Right cardiac atrium (tissue), 5 donors: ENCODE measurements at regions not wholly inside any gene's neighbourhood (a gene's known extent, or its start where the extent isn't known, plus 50 kb on each side); places are given as distances from the start of the nearest gene placed in this dataset.

Source experiments
- ATAC-seq, 2 donors: fragments of 200-7000 bp; cut with Tn5 transposase; one replicate each; pipeline versions ENCODE4 v1.8.0 to v1.9.1; 2020; ENCODE audit warnings: moderate library complexity in 2 of 2, mild to moderate bottlenecking in 1 of 2
- DNase-seq, 3 donors: peaks; one replicate each; pipeline ENCODE4 v3.0.0-alpha.2; 2020
- H3K27ac ChIP-seq: one replicate; pipeline ENCODE4 v1.5.1; 2013; ENCODE audit warnings: mild to moderate bottlenecking, low read length, control low read depth, moderate library complexity
- H3K27me3 ChIP-seq: one replicate; pipeline ENCODE4 v1.6.1; 2013; ENCODE audit not compliant: control insufficient read depth, insufficient read depth
- H3K4me1 ChIP-seq: one replicate; pipeline ENCODE4 v1.6.1; 2013; ENCODE audit warnings: low read length; ENCODE audit not compliant: control insufficient read depth, insufficient read depth
- H3K4me3 ChIP-seq: one replicate; pipeline ENCODE4 v1.5.1; 2013; ENCODE audit warnings: low read length, control low read depth
- H3K9me3 ChIP-seq: one replicate; pipeline ENCODE4 v1.6.1; 2013; ENCODE audit warnings: low read length; ENCODE audit not compliant: control insufficient read depth
- WGBS: extraction: QIAGEN DNeasy Blood & Tissue Kit; methylation state at CpG from one replicate; pipeline ENCODE4 v1.1.7; 2013; 5-methylcytosine and 5-hydroxymethylcytosine counted together
- intact Hi-C, 4 donors: fragments of 100-400 bp; cut with DNase I; formaldehyde crosslinking; loops; one replicate each; pipeline versions ENCODE4 v1.11.0 to v1.14.0; 2022 to 2023
- donor health status: healthy with polysubstance abuse.
- donor health status: DM: no; HTN: yes; CAD: no.
- donor health status: DM: no; HTN: no; CAD: no.
- donor health status: DM: no; HTN: yes; CAD: no; lungs with severe emphysema.
- donor health status: DM: yes; HTN: yes; CAD: no.

DNA sequence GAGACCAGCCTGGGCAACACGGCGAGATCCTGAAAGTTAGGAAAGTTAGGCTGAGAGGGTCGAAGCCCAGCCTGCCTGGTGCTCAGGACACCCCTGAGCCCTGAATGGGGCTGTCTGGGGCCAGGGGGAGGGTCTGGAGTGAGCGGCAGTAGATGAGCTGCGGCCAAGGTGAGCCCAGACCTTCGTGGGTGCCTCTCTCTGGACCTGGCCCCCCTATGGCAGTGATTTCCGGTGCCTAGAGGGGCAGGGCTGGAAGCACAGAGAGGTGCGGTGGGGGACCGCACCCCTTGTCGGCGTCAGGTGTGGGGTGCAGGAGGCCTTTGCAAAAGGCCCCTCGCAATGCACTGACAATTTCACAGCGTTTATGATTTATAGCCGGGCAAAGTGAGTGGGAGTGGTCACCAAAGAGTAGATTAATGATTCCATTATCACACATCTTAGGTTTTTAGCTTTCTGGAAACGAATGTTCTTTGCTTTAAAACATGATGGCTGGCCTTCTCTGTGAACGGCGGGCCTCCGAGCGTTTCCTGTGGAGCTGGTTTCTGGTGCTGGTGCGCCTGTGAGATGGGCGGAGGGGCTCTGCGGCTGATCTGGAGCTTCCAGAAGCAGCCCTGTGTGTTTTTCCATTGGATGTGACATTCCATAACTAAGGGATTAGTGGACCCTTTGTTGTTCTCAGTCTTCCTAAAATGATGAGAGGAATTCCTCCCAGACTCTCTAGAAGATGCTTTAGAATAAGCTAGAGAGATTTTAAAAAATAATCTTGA, 171.0 kb upstream of the ZNF32 start:
- Histone ChIP-seq H3K27ac (no peak overlapping the region), H3K4me1 (peaks cover 5% of the 10 kb centered on the region), H3K9me3 (no peaks in the 10 kb centered on the region), H3K27me3 (no peaks in the 10 kb centered on the region), H3K4me3 (no peak overlapping the region)
- intact Hi-C loops = loop anchor here in 1 of 4 donors (10.0 kb wide), 1 partner anchor 125 kb away; no protein-coding TSS in a partner anchor
- no peak for ATAC-seq
- WGBS = 89% methylated on average over 22 of the region's 22 CpGs
- no peak for DNase-seq

DNA sequence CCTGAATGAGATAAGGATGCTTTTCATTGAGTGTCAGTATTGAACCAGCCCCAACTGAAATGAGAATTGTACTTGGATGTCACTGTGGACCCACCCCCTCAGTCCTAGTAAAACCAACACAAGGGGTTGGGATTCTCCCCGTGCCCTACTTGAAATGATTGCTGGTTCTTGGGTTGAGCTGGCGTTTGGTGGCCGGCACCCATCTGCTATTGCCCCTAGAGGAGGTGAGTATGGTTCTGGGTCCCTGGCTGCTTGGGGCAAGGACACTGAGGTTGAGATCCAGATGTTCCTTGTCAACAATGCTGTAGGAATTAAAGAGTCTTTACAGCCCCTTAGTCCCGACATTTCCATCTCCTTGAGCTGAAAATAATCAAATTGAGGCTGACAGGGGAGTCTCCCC, 170.0 kb upstream of the ZNF32 start:
- no peak for DNase-seq
- no peak for ATAC-seq
- 79% methylated on average over 4 of the region's 4 CpGs for WGBS
- Histone ChIP-seq H3K27ac (no peak overlapping the region), H3K27me3 (no peaks in the 10 kb centered on the region), H3K4me3 (no peak overlapping the region), H3K4me1 (peaks cover 4% of the 10 kb centered on the region), H3K9me3 (no peaks in the 10 kb centered on the region)
- intact Hi-C loops = no loop called here

DNA sequence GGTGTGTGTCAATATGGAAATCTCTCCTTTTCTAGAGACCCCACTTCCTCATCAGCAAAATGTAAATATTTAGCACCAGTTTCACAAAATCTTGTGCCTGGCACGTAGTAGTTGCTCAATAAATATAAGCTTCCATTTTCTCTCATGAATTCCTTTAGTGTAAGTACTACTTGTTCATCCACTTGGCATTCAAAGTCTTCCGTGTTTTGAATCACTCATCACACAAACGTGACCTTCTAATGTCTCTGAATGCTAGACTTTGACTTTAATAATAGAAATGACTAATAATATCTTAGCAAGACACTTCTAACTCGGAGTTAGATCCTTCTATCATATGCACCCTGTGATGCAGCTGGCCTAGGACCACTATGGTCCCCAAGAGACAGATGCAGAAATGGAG, 168.7 kb upstream of the ZNF32 start:
- peaks cover 3% of the 10 kb centered on the region for H3K4me1 ChIP-seq
- no peak for DNase-seq
- H3K27me3 ChIP-seq = no peaks in the 10 kb centered on the region
- WGBS = 63% methylated on average over 4 of the region's 4 CpGs
- ATAC-seq = no peak
- peak overlapping the region; percentile 30 for H3K27ac ChIP-seq
- H3K4me3 ChIP-seq = no peak overlapping the region
- intact Hi-C loops = no loop called here
- no peaks in the 10 kb centered on the region for H3K9me3 ChIP-seq

DNA sequence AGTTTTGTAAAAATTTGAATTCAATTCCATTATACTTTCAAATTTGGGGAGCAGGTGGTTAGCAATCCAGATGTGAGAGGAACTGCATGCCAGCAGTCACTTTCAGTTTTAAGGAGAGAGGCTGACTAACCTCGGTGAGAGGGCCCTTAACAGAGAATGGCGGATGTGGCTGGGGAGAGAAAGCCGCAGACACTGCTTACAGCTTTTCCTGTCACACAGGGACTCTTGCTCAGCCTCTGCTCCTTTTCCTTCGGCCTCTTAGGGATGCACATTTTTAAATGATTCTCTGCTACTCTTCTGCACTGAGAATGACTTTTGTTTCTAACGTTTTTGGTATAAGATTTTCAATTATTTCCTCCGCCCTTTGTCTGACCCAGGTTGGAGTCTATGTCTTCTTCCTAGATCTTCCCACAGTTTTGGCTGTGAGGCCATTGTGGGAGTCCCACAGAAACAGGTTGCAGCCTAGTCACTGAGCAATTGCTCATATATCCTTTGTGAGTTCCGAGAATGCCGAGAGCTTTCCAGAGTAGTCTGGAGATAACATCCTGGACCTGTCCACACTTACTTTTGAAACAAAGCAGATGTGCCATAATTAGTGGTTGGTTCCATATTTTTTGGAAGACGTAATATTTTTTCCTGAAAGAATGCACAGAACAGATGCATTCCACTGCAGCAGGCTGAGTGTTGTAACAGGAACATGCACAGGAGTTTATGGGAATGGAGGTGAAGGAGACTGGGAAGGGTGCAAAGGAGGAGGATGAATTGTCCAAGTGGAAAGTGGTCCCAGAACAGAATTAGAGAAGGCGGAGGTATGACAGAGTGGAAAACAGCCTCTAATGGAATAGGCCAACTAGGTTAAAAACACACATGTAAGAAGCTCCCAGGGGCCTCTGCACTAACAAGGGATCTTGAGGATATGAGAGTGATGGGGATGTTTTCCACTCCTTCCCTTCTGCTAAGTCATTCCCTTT, 168.0 kb upstream of the ZNF32 start:
- intact Hi-C loops = no loop called here
- Histone ChIP-seq H3K27me3 (no peaks in the 10 kb centered on the region), H3K4me3 (no peak overlapping the region), H3K4me1 (peaks cover 5% of the 10 kb centered on the region), H3K9me3 (no peaks in the 10 kb centered on the region), H3K27ac (peak overlapping the region; percentile 30)
- WGBS = 21% methylated on average over 10 of the region's 10 CpGs
- DNase-seq (peak in 1 of 3 donors; percentile 64), ATAC-seq (peak; percentile 86 to 88)

DNA sequence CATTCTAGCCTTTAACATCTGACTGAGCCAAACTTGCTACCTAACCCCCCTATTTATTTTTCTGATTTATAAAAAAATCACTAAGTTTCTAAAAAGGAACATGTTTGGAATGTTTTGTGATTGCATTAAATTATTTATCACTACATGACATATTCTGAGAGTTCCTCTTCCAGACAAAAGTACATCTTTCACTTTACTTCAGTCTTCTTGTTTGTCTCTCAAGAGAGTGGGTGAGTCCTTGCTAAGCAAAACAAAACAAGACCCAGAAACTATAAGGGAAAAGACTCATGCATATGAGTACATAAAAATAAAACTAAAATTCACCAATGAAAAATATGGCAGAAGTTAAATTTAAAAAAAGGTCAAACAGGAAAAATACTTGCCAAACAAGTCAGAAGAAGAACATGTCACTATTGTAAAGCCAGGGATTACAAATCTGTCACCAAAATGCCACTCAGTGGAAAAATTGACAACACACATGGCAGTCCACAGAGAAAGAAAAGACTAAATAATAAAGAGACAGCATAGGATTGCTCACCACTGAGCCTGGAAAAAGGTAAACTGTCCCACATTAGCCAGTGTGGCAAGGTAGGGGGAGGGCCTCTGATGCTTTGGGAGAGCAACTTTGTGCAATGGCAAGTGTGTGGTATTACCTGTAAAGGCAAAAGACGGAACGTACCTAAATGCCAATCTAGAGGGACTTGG, 166.7 kb upstream of the ZNF32 start:
- Histone ChIP-seq H3K9me3 (no peaks in the 10 kb centered on the region), H3K27me3 (no peaks in the 10 kb centered on the region), H3K27ac (no peak overlapping the region), H3K4me3 (no peak overlapping the region), H3K4me1 (peaks cover 5% of the 10 kb centered on the region)
- ATAC-seq (no peak), DNase-seq (no peak)
- over 99% methylated on average over 2 of the region's 2 CpGs for WGBS
- intact Hi-C loops = no loop called here

DNA sequence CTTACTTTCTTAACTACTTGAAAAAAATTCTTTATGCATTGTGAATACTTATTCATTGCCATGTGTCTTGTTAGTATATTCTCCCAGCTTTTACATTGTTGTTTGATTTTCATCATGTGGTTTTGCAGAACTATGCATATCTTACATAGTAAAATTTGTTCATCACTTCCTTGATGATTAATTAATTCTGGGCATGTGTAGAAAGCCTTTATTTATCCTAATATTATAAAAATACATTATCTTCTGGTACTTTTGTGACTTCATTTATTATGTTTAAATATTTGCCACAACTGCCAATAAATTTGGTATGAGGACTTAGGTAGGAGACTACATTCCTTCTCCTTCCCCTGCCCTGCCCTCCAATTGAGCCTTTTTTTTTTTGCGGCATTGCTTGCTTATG, 166.0 kb upstream of the ZNF32 start:
- 89% methylated on average over 1 of the region's 1 CpG for WGBS
- Histone ChIP-seq H3K9me3 (no peaks in the 10 kb centered on the region), H3K4me3 (no peak overlapping the region), H3K4me1 (peaks cover 5% of the 10 kb centered on the region), H3K27me3 (no peaks in the 10 kb centered on the region), H3K27ac (no peak overlapping the region)
- intact Hi-C loops = no loop called here
- ATAC-seq (no peak), DNase-seq (no peak)

DNA sequence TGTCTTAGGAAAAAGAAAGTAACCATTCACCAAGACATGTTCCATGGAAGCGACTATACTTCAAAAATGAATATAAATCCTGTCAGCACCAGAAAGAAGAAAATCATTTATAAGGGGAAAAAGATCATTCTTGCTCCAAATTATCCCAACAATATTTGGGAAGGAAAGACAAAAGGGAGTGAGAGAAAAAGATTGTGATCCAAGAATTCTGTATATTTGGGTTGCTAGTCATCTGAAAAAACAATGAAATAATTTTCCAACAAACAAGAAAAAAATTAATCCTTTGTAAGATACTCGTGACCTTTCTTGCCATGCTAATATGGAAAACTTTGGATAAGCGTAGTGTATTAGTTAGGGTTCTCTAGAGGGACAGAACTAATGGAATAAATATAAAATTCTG, 163.2 kb upstream of the ZNF32 start:
- peaks cover 7% of the 10 kb centered on the region for H3K4me1 ChIP-seq
- no peak overlapping the region for H3K4me3 ChIP-seq
- 38% methylated on average over 3 of the region's 3 CpGs for WGBS
- intact Hi-C loops = no loop called here
- H3K27ac ChIP-seq = no peak overlapping the region
- no peak for DNase-seq
- H3K27me3 ChIP-seq = no peaks in the 10 kb centered on the region
- no peak for ATAC-seq
- no peaks in the 10 kb centered on the region for H3K9me3 ChIP-seq

DNA sequence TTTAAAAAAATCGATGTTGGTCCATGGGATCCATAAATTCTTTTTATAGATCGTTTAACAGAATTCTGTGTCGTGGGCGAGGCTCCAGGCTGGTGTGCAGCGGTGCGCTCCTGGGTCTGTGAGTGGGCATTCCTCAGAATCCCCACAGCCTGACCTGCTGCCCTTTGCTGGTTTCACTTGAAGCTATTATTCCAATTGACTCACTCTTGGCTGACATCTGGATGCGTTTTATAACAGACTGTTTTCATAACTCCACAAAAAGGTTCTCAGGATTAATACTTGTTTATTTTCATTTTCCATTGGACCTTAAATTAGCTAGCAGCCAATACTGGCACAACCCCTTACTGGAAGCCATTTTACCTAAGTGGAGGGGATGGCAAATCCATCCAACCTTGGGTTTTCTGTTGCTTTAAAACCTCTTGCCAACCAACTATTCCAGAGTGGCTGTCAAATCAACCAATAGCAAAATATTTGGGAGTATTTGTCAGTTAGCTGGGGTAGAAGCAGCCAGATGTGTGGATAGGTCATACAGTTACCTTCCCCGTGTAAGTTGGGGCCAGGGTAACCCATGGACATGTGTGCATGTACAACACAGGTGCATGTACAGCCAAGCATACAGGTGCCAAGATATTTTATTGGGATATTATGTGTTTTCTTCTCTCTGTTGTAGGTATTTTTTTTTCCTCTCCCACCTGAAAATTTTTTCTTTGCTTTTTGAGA, 160.7 kb upstream of the ZNF32 start:
- no peak overlapping the region for H3K27ac ChIP-seq
- no peaks in the 10 kb centered on the region for H3K9me3 ChIP-seq
- peaks cover 4% of the 10 kb centered on the region for H3K4me1 ChIP-seq
- WGBS = 79% methylated on average over 8 of the region's 8 CpGs
- intact Hi-C loops = no loop called here
- ATAC-seq (peak; percentile 58 to 59), DNase-seq (peak in 1 of 3 donors; percentile 59)
- no peaks in the 10 kb centered on the region for H3K27me3 ChIP-seq
- H3K4me3 ChIP-seq = no peak overlapping the region

DNA sequence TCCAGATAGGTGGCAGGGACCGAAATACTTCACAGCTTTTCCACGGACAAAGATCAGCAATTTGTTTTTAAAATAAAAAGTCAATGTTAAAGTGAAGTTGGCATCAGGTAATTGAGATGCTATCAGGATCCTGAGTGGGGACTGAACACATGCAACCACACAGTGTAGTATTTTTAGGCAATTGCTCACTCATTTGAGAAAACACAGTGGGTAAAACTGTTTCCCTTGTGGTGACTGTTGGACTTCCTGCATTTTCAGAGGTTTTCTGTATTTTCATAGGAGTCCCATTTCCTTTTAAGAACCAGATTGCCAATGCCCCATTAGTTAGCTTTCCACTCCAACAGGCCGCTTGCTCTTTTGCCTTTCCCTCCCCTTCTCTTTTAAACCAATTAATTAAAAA, 159.5 kb upstream of the ZNF32 start:
- ATAC-seq (no peak), DNase-seq (no peak)
- WGBS = 89% methylated on average over 3 of the region's 3 CpGs
- no peak overlapping the region for H3K4me3 ChIP-seq
- H3K4me1 ChIP-seq = peaks cover 4% of the 10 kb centered on the region
- H3K27me3 ChIP-seq = no peaks in the 10 kb centered on the region
- H3K27ac ChIP-seq = no peak overlapping the region
- intact Hi-C loops = no loop called here
- H3K9me3 ChIP-seq = no peaks in the 10 kb centered on the region

DNA sequence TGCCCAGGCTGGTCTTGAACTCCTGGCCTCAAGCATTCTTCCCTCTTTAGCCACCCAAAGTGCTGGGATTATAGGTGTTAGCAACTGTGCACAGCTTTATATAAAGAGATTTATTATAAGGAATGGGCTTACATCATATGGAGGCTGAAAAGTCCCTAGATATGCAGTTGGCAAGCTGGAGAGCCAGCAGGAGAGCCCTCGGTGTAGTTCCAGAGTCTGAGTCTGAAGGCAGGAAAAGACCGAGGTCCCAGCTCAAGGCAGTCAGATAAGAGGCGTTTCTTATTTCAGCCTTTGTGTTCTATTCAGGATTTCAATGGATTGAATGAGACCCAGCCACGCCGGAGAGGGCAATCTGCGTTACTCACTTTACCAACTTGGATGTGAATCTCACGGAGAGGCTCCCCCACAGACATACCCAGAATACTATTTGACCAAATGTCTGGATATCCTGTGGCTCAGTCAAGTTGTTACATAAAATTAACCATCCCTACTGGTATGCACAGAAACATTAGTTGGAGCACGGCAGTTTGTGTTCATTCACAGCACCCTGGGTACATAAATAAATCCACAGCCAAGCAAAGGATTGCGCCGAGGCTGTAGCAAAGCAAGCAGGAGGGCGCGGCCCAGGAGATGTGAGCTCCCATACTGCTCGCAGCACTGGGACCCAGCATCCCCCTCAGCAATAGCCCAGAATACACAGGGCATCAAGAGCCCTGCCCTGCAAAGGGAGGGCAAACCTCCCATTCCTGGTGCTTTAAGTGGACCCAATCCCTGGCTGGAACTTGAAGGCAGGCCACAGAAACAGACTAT, 158.4 kb upstream of the ZNF32 start:
- 77% methylated on average over 13 of the region's 13 CpGs for WGBS
- ATAC-seq (peak; percentile 40 to 58), DNase-seq (peak in 1 of 3 donors; percentile 43)
- intact Hi-C loops = no loop called here
- Histone ChIP-seq H3K27me3 (no peaks in the 10 kb centered on the region), H3K9me3 (no peaks in the 10 kb centered on the region), H3K4me3 (no peak overlapping the region), H3K27ac (no peak overlapping the region), H3K4me1 (peaks cover 2% of the 10 kb centered on the region)
